Effector memory CD8-positive, alpha-beta T cell (primary cell): ENCODE measurements at regions not wholly inside any gene's neighbourhood (a gene's known extent, or its start where the extent isn't known, plus 50 kb on each side); places are given as distances from the start of the nearest gene placed in this dataset.

Experiments used
- ATAC-seq: fragments of 150-1000 bp; cut with Tn5 transposase; replicated peaks from 2 replicates; pipeline ENCODE4 v1.10.0; 2021; ENCODE audit warnings: mild to moderate bottlenecking, moderate library complexity
- DNase-seq, 3 experiments: peaks; one replicate each; pipeline ENCODE4 v3.0.0; 2021
- H3K27ac Mint-ChIP-seq, 2 donors: one replicate each; pipeline ENCODE4 v1.8.0; 2022; ENCODE audit warnings: mild to moderate bottlenecking in 2 of 2, mixed read lengths in 2 of 2, moderate library complexity in 2 of 2
- H3K27me3 Mint-ChIP-seq, 2 donors: one replicate each; pipeline ENCODE4 v1.8.0; 2022; ENCODE audit warnings: mixed read lengths in 2 of 2
- H3K36me3 Mint-ChIP-seq: one replicate; pipeline ENCODE4 v1.8.0; 2022; ENCODE audit warnings: mild to moderate bottlenecking, moderate library complexity, mixed read lengths; ENCODE audit not compliant: insufficient read depth
- H3K4me1 Mint-ChIP-seq, 2 donors: one replicate each; pipeline ENCODE4 v1.8.0; 2022; ENCODE audit warnings: low read depth in 2 of 2, mixed read lengths in 2 of 2
- H3K4me3 Mint-ChIP-seq, 2 donors: one replicate each; pipeline ENCODE4 v1.8.0; 2022; ENCODE audit warnings: mild to moderate bottlenecking in 2 of 2, mixed read lengths in 2 of 2, moderate library complexity in 2 of 2
- H3K9me3 Mint-ChIP-seq, 2 donors: one replicate each; pipeline ENCODE4 v1.8.0; 2022; ENCODE audit warnings: mixed read lengths in 2 of 2

- peaks cover 9 to 51% of the 10 kb centered on the region in 2 donors for H3K27me3 Mint-ChIP-seq
Measured at GRCh38 chr11:8329847-8330361, 66.2 kb upstream of the LMO1 start.

GRCh38 chr11:8329336-8329735 is 65.7 kb upstream of the LMO1 start:
- Mint-ChIP-seq H3K36me3 (no peaks in the 10 kb centered on the region), H3K4me1 (no peaks in the 10 kb centered on the region), H3K4me3 (no peak overlapping the region), H3K27ac (no peak overlapping the region), H3K9me3 (no peaks in the 10 kb centered on the region), H3K27me3 (peaks cover 9 to 45% of the 10 kb centered on the region in 2 donors)
- DNase-seq (no peak), ATAC-seq (no peak)

More at GRCh38 chr11:8329847-8330361, 66.2 kb upstream of the LMO1 start:
- ATAC-seq (no peak), DNase-seq (no peak)
- Mint-ChIP-seq H3K27ac (no peak overlapping the region), H3K9me3 (no peaks in the 10 kb centered on the region), H3K36me3 (no peaks in the 10 kb centered on the region), H3K4me1 (no peaks in the 10 kb centered on the region), H3K4me3 (no peak overlapping the region)

GRCh38 chr11:8328848-8329330 is 65.2 kb upstream of the LMO1 start:
- no peaks in the 10 kb centered on the region for H3K4me1 Mint-ChIP-seq
- H3K9me3 Mint-ChIP-seq: no peaks in the 10 kb centered on the region
- H3K27me3 Mint-ChIP-seq: peaks cover 9 to 41% of the 10 kb centered on the region in 2 donors
- ATAC-seq (peak; percentile 53), DNase-seq (peak; percentile 10 to 31 (median 18))
- H3K4me3 Mint-ChIP-seq: no peak overlapping the region
- H3K27ac Mint-ChIP-seq: no peak overlapping the region
- H3K36me3 Mint-ChIP-seq: no peaks in the 10 kb centered on the region

GRCh38 chr11:8328231-8328794 is 64.6 kb upstream of the LMO1 start:
- Mint-ChIP-seq H3K27ac (no peak overlapping the region), H3K36me3 (no peaks in the 10 kb centered on the region), H3K9me3 (no peaks in the 10 kb centered on the region), H3K4me3 (no peak overlapping the region), H3K4me1 (no peaks in the 10 kb centered on the region), H3K27me3 (peaks cover 9 to 39% of the 10 kb centered on the region in 2 donors)
- no peak for DNase-seq
- no peak for ATAC-seq

GRCh38 chr11:8327761-8328192 is 64.1 kb upstream of the LMO1 start:
- ATAC-seq (no peak), DNase-seq (no peak)
- no peak overlapping the region for H3K4me3 Mint-ChIP-seq

GRCh38 chr11:8326337-8326736 is 62.7 kb upstream of the LMO1 start:
- no peaks in the 10 kb centered on the region for H3K4me1 Mint-ChIP-seq
- H3K36me3 Mint-ChIP-seq: no peaks in the 10 kb centered on the region
- DNase-seq (no peak), ATAC-seq (no peak)
- H3K27me3 Mint-ChIP-seq: peaks cover 7 to 39% of the 10 kb centered on the region in 2 donors
- no peaks in the 10 kb centered on the region for H3K9me3 Mint-ChIP-seq
- H3K4me3 Mint-ChIP-seq: no peak overlapping the region
- no peak overlapping the region for H3K27ac Mint-ChIP-seq

More at GRCh38 chr11:8327761-8328192, 64.1 kb upstream of the LMO1 start:
- no peaks in the 10 kb centered on the region for H3K36me3 Mint-ChIP-seq
- H3K4me1 Mint-ChIP-seq: no peaks in the 10 kb centered on the region
- H3K27ac Mint-ChIP-seq: no peak overlapping the region
- no peaks in the 10 kb centered on the region for H3K9me3 Mint-ChIP-seq
- H3K27me3 Mint-ChIP-seq: peaks cover 9 to 44% of the 10 kb centered on the region in 2 donors

- Mint-ChIP-seq H3K4me3 (no peak overlapping the region), H3K4me1 (no peaks in the 10 kb centered on the region), H3K36me3 (no peaks in the 10 kb centered on the region), H3K27ac (no peak overlapping the region), H3K9me3 (no peaks in the 10 kb centered on the region), H3K27me3 (peaks cover 1 to 39% of the 10 kb centered on the region in 2 donors)
- ATAC-seq (no peak), DNase-seq (no peak)
Measured at GRCh38 chr11:8325591-8326304, 62.1 kb upstream of the LMO1 start.

- H3K27ac Mint-ChIP-seq: no peak overlapping the region
- DNase-seq: no peak
- no peaks in the 10 kb centered on the region for H3K9me3 Mint-ChIP-seq
- H3K4me3 Mint-ChIP-seq: no peak overlapping the region
- no peak for ATAC-seq
- no peaks in the 10 kb centered on the region for H3K36me3 Mint-ChIP-seq
- peaks cover 13 to 51% of the 10 kb centered on the region in 2 donors for H3K27me3 Mint-ChIP-seq
- H3K4me1 Mint-ChIP-seq: no peaks in the 10 kb centered on the region
Measured at GRCh38 chr11:8323161-8323935, 59.7 kb upstream of the LMO1 start.

GRCh38 chr11:8321876-8322275 is 58.2 kb upstream of the LMO1 start:
- Mint-ChIP-seq H3K27me3 (peaks cover 16 to 53% of the 10 kb centered on the region in 2 donors), H3K36me3 (no peaks in the 10 kb centered on the region), H3K9me3 (no peaks in the 10 kb centered on the region), H3K4me1 (no peaks in the 10 kb centered on the region), H3K4me3 (no peak overlapping the region), H3K27ac (no peak overlapping the region)
- DNase-seq (no peak), ATAC-seq (no peak)

GRCh38 chr11:8320076-8320475 is 56.4 kb upstream of the LMO1 start:
- no peaks in the 10 kb centered on the region for H3K36me3 Mint-ChIP-seq
- no peaks in the 10 kb centered on the region for H3K4me1 Mint-ChIP-seq
- ATAC-seq (no peak), DNase-seq (no peak)
- no peaks in the 10 kb centered on the region for H3K9me3 Mint-ChIP-seq
- no peak overlapping the region for H3K27ac Mint-ChIP-seq
- peaks cover 26 to 44% of the 10 kb centered on the region in 2 donors for H3K27me3 Mint-ChIP-seq
- H3K4me3 Mint-ChIP-seq: no peak overlapping the region

- DNase-seq: no peak
- H3K4me3 Mint-ChIP-seq: no peak overlapping the region
- no peaks in the 10 kb centered on the region for H3K4me1 Mint-ChIP-seq
- H3K27me3 Mint-ChIP-seq: peaks cover 26 to 44% of the 10 kb centered on the region in 2 donors
- H3K36me3 Mint-ChIP-seq: no peaks in the 10 kb centered on the region
- no peak overlapping the region for H3K27ac Mint-ChIP-seq
- no peaks in the 10 kb centered on the region for H3K9me3 Mint-ChIP-seq
- ATAC-seq: no peak
Measured at GRCh38 chr11:8318536-8318935, 54.9 kb upstream of the LMO1 start.

- Mint-ChIP-seq H3K9me3 (no peaks in the 10 kb centered on the region), H3K4me1 (no peaks in the 10 kb centered on the region), H3K4me3 (no peak overlapping the region), H3K36me3 (no peaks in the 10 kb centered on the region), H3K27me3 (peaks cover 26 to 45% of the 10 kb centered on the region in 2 donors), H3K27ac (no peak overlapping the region)
- ATAC-seq (no peak), DNase-seq (no peak)
Measured at GRCh38 chr11:8317159-8317558, 53.5 kb upstream of the LMO1 start.

- ATAC-seq: no peak
- H3K27ac Mint-ChIP-seq: no peak overlapping the region
- no peaks in the 10 kb centered on the region for H3K9me3 Mint-ChIP-seq
Measured at GRCh38 chr11:8315954-8316353, 52.3 kb upstream of the LMO1 start.

More at GRCh38 chr11:8315954-8316353, 52.3 kb upstream of the LMO1 start:
- Mint-ChIP-seq H3K36me3 (no peaks in the 10 kb centered on the region), H3K4me1 (no peaks in the 10 kb centered on the region), H3K27me3 (peaks cover 26 to 39% of the 10 kb centered on the region in 2 donors), H3K4me3 (no peak overlapping the region)
- no peak for DNase-seq
